HG03159 (cell line): ENCODE measurements at regions not wholly inside any gene's neighbourhood (a gene's known extent, or its start where the extent isn't known, plus 50 kb on each side); places are given as distances from the start of the nearest gene placed in this dataset.

ENCODE experiments used
- ATAC-seq: cut with Tn5 transposase; IDR thresholded peaks from one replicate; pipeline ENCODE4 v1.9.1; 2021; ENCODE audit warnings: mild to moderate bottlenecking, moderate library complexity; ENCODE audit not compliant: unreplicated experiment

DNA sequence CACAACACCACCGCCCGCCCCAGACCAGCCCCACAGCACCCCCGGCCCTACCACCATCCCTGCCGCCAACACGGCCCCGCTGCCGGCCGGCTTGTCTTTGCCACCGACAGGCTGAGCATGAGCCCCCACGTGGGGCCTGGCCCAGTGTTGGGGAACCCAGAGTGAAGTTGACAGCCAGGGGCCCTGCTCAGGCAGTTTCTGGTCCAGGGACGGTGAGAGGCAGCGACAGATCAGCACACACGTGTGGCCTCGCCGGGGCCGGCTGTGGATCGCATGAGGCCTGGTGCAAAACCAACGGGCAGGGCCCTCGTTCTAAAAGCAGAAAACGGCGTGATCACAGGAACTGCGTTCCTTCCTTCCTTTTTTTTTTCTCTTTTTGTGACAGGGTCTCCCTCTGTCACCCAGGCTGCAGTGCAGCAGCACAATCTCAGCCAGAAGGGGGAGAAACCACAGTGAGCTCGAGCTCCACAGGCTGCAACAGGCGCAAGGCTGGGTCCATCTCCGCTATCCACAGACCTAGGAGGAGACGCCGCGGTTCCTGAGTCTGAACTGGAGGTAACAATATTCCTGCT, 50.5 kb upstream of the FBRSL1 start:
- no peak for ATAC-seq

GRCh38 chr12:132438726-132439125, 51.2 kb upstream of the FBRSL1 start:
- ATAC-seq = no peak

GRCh38 chr12:132437943-132438700, 51.8 kb upstream of the FBRSL1 start:
- ATAC-seq = no peak

DNA sequence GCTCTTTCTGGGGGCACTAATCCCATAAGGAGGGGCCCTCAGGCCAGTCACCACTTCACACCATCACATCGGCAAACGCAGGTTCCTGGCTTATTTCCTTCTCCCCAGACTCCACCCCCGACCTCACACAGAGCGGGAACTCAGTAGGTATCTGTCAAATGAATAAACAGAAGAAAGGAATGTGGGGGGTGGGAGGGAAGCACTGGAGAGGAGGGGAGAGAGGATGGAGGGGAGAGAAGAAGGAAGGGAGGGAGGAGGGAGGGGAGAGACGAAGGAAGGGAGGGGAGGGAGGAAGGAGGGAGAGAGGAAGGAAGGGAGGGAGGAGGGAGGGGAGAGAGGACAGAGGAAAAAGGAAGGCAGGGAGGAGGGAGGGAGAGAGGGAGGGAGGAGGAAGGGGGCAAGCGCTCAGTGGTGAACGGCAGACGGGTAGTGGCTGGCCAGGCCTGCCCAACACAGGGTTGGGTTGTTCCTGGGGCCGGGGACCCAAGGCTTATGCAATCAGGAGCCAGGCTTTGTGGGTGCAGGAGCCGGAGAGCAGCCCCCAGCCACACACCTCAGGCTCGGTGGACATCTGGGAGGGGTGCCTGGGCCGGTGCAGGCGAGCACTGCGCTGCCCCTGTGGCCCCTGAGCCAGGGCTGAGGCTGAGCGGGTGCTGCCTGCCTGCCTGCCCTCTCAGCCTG, 52.6 kb upstream of the FBRSL1 start:
- ATAC-seq = no peak

DNA sequence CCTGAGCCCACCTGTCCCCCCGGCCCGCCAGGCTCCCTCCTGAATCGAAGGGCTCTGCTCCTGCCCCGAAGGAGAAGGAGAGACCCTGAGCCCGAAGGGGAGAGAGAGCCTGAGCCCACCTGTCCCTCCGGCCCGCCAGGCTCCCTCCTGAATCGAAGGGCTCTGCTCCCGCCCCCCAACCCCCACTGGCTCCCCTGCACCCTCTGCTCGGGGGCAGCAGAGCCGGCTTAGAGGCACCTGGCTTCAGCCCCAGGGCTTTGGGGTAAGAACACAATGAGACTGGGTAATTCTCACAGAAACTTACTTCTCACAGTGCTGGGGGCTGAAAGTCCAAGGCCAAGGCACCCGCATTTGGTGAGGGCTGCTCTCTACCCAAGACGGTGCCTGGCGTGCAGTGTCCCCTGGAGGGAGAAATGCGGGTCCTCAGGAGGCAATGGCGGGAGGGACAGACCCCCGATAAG, 53.1 kb upstream of the FBRSL1 start:
- ATAC-seq = no peak

- ATAC-seq = no peak
Measured at GRCh38 chr12:132435486-132436187, 54.3 kb upstream of the FBRSL1 start.

DNA sequence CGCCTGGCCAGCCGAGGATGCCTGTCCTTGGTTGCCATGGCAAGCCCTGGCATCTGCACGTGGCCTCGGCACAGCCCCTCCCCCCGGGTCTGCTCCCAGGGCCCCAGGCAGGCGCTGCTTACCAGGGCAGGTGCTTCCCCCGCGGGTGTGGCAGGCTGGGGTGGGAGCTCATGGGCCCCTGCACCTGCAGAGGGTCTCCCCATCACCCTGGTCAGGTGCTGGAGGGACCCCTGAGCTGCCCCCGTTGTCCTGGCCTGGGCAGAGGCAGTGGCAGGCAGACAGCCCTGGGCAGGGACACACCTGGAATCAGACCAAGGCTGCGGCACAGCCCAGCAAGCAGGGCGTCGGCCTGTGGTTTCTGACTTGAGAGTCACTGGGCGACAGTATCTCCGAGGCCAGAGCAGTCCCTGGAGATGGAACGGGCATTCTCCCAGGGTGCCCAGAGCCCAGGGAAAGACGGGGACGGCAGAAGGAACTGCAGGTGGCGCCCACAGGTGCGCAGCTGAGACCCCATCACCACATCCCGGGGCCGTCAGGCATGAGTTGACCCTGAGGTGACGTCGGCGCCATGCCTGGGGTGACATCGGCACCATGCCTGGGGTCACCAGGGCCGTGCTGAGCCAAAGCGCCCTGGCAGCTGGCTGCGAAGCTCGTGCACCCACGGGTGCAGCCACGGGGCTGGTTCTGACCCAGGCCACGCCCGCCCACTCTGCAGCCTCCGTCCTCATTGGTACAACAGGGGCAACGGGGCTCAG, 56.1 kb upstream of the FBRSL1 start:
- ATAC-seq = no peak

- ATAC-seq = no peak
Measured at GRCh38 chr12:132432721-132433577, 57.0 kb upstream of the FBRSL1 start.

DNA sequence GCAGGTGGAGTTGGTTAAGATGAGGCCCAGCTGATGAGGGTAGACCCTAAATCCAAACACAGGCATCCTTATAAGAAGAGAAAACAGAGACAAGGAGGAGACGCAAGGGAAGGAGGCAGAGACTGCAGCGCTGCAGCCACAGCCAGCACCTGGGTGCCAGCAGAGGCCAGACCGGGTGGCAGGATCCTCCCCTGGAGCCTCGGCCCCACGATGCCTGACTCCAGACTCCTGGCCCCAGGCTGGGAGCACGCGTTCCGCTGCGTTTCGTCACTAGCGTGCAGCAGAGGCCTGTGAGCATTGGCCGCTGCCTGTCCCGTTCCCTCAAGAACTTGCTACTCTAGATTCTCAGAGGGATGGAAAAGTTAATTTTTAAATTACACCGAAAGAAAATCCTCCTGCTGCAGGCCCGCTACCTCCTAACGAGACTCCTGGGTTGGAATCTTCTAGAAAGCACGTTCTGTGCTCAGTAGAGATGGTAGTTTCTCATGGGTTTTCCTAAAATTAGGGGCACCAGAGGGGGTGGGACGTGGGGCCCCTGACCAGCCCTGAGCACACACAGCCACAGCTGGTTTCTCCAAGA, 57.7 kb upstream of the FBRSL1 start:
- no peak for ATAC-seq

- ATAC-seq = no peak
Measured at GRCh38 chr12:132430838-132431774, 58.8 kb upstream of the FBRSL1 start.

DNA sequence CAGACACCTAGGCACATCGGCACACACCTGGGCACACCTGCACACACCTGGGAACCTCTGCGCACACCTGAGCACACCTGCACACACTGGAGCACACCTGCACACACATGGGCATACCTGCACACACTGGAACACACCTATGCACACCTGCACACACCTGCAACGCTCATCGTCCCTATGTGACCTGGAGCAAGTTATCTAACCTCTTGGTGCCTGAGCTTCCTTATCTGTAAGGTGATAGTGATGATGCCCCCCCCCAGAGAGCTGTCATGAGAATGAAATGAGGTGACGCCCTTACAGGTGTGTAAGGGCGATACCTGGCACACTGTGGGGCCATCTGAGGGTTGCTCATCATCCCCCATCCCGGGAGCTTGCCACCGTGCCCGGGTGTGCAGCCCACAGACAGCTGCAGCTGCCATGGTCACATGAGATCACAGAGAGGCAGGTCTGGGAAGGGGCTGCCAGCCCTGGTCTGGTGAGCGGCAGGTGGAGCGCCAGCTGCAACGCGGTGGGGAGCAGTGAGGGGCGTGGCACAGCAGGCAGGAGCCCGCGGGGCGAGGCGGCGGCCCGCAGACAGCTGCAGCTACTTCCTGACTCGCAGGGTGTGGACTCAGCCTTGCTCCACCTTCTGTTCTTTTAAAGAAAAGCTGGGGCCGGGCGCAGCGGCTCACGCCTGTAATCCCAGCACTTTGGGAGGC, 59.9 kb upstream of the FBRSL1 start:
- peak; percentile 79 for ATAC-seq

DNA sequence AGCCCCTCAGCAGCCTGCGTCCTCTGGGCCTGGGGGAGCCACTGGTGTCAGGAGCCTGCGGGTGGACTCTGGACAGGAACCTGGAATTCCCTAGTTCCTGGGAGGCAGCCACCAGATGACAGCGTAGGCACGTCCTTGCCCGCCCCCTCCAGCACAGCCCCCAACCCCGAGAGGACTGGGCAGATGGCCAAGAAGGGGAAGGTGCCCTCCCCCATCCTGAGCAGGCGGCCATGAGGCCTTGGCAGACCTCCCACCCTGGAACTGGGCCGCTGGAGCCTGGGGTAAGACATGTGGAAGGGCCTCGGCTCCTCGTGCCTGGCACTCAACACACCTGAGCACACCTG, 60.4 kb upstream of the FBRSL1 start:
- no peak for ATAC-seq

- no peak for ATAC-seq
Measured at GRCh38 chr12:132428936-132429601, 60.9 kb upstream of the FBRSL1 start.

- ATAC-seq = no peak
Measured at GRCh38 chr12:132427999-132428935, 61.7 kb upstream of the FBRSL1 start.

DNA sequence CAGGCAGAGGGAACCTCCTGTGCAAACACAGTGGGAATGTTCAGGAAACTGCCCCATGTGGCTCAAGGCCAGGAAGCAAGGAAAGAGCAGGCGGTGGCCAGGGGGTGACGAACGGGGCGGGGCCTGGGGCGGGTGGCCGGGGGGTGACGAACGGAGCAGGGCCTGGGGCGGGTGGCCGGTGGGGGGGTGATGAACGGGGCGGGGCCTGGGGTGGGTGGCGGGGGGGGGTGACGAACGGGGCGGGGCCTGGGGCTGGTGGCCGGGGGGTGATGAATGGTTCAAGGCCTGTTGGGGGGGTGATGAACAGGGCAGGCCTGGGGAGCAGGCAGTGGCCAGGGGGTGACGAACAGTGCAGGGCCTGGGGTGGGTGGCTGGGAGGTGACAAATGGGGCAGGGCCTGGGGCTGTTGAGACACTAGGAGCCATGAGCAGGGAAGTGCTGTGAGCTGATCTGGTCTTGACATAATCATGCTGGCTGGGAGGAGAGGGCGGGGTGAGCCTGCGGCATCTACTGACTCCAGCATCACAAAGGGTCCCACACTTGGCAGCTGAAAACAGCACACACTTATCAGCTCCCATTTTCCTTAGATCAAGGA, 62.7 kb upstream of the FBRSL1 start:
- ATAC-seq = no peak
